HG03060 (cell line): ENCODE measurements at regions not wholly inside any gene's neighbourhood (a gene's known extent, or its start where the extent isn't known, plus 50 kb on each side); places are given as distances from the start of the nearest gene placed in this dataset.
"Not testable (repeated sequence)": the region's sequence is repeated elsewhere in the genome, so short reads cannot be mapped to it uniquely, and the experiment has no call there.

ENCODE experiments used
- ATAC-seq: cut with Tn5 transposase; IDR thresholded peaks from one replicate; pipeline ENCODE4 v1.9.1; 2021; ENCODE audit warnings: low read depth, moderate number of reproducible peaks; ENCODE audit not compliant: unreplicated experiment

GRCh38 chr3:80676261-80676660, 908.5 kb upstream of the ROBO1 start:
- no peak for ATAC-seq

GRCh38 chr3:80675790-80676189, 908.0 kb upstream of the ROBO1 start:
- no peak for ATAC-seq

GRCh38 chr3:80668600-80669294, 900.9 kb upstream of the ROBO1 start:
- no peak for ATAC-seq

GRCh38 chr3:80668100-80668499, 900.3 kb upstream of the ROBO1 start:
- no peak for ATAC-seq

- no peak for ATAC-seq
Measured at GRCh38 chr3:80663426-80663825, 895.6 kb upstream of the ROBO1 start.

GRCh38 chr3:80655216-80655615, 887.4 kb upstream of the ROBO1 start:
- ATAC-seq = no peak

GRCh38 chr3:80649170-80649569, 881.4 kb upstream of the ROBO1 start:
- ATAC-seq = no peak

GRCh38 chr3:80643421-80643820, 875.6 kb upstream of the ROBO1 start:
- no peak for ATAC-seq

- ATAC-seq = no peak
Measured at GRCh38 chr3:80618295-80619256, 850.8 kb upstream of the ROBO1 start.

- no peak for ATAC-seq
Measured at GRCh38 chr3:80612366-80612765, 844.6 kb upstream of the ROBO1 start.

- ATAC-seq = not testable (repeated sequence)
Measured at GRCh38 chr3:80608072-80608471, 840.3 kb upstream of the ROBO1 start.

- no peak for ATAC-seq
Measured at GRCh38 chr3:80606073-80606472, 838.3 kb upstream of the ROBO1 start.

GRCh38 chr3:80601479-80601878, 833.7 kb upstream of the ROBO1 start:
- ATAC-seq = no peak

- ATAC-seq = no peak
Measured at GRCh38 chr3:80592792-80593191, 825.0 kb upstream of the ROBO1 start.

- no peak for ATAC-seq
Measured at GRCh38 chr3:80586338-80586737, 818.5 kb upstream of the ROBO1 start.

GRCh38 chr3:80580146-80580545, 812.3 kb upstream of the ROBO1 start:
- ATAC-seq = no peak

GRCh38 chr3:80564391-80564790, 796.6 kb upstream of the ROBO1 start:
- ATAC-seq = no peak

- no peak for ATAC-seq
Measured at GRCh38 chr3:80559701-80560100, 791.9 kb upstream of the ROBO1 start.

GRCh38 chr3:80556763-80557162, 789.0 kb upstream of the ROBO1 start:
- no peak for ATAC-seq

GRCh38 chr3:80554304-80554703, 786.5 kb upstream of the ROBO1 start:
- ATAC-seq = no peak

- ATAC-seq = no peak
Measured at GRCh38 chr3:80553211-80553610, 785.4 kb upstream of the ROBO1 start.

GRCh38 chr3:80550174-80550573, 782.4 kb upstream of the ROBO1 start:
- no peak for ATAC-seq
